Ishikawa (cell line): ENCODE measurements at regions not wholly inside any gene's neighbourhood (a gene's known extent, or its start where the extent isn't known, plus 50 kb on each side); places are given as distances from the start of the nearest gene placed in this dataset.

Experiments
- CREB1 ChIP-seq: IDR thresholded peaks from 2 replicates; pipeline ENCODE4 v1.6.1; 2012; ENCODE audit warnings: low read depth
- RAD21 ChIP-seq: IDR thresholded peaks from 2 replicates; pipeline ENCODE4 v1.6.1; 2012; ENCODE audit warnings: low read depth
- REST ChIP-seq: IDR thresholded peaks from 2 replicates; pipeline ENCODE4 v1.6.1; 2012; ENCODE audit warnings: low read depth, mild to moderate bottlenecking
- TAF1 ChIP-seq: IDR thresholded peaks from 2 replicates; pipeline ENCODE4 v1.6.1; 2012; ENCODE audit warnings: low read depth, mild to moderate bottlenecking

- TF ChIP-seq CREB1: no peak
- no peak for TF ChIP-seq RAD21
- TF ChIP-seq REST: no peak
- TF ChIP-seq TAF1: no peak
These were observed 120.9 kb downstream of the HLX start for GRCh38 chr1:220999872-221000863.
